NCI-H2171 treated with DMSO at 0.1 percent for 48 hours (cell line): ENCODE measurements at regions not wholly inside any gene's neighbourhood (a gene's known extent, or its start where the extent isn't known, plus 50 kb on each side); places are given as distances from the start of the nearest gene placed in this dataset.
"Not testable (repeated sequence)": the region's sequence is repeated elsewhere in the genome, so short reads cannot be mapped to it uniquely, and the experiment has no call there.

Experiments used
- DNase-seq: peaks from one replicate; lab custom pipeline; 2025; lab: John Stamatoyannopoulos, UW

DNA sequence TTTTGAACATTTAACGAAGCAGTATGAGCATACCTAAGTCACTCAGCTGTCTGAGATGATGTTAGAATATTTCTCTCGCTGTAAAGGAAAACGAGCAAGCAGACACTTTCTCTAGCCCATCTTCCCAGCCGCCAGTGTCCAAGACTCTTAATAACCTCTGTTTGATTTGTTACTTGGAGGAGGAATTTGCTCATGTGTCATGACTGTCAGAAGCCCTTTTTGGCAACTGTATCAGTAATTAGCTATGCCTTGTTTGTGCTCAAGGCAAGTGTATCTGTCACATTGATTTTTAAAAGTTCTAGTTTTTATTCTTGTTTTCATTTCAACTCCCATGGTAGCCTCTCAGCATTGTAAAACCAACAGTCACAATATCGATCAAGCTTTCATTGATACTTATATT is 828.4 kb upstream of the SLC10A2 start:
- no peak for DNase-seq

- no peak for DNase-seq
Observed at GRCh38 chr13:103884101-103884723, 818.0 kb upstream of the SLC10A2 start.

- DNase-seq: no peak
Observed at GRCh38 chr13:103883698-103884097, 817.5 kb upstream of the SLC10A2 start.

- DNase-seq: peak; percentile 91
Observed at GRCh38 chr13:103883164-103883563, 816.9 kb upstream of the SLC10A2 start.

DNA sequence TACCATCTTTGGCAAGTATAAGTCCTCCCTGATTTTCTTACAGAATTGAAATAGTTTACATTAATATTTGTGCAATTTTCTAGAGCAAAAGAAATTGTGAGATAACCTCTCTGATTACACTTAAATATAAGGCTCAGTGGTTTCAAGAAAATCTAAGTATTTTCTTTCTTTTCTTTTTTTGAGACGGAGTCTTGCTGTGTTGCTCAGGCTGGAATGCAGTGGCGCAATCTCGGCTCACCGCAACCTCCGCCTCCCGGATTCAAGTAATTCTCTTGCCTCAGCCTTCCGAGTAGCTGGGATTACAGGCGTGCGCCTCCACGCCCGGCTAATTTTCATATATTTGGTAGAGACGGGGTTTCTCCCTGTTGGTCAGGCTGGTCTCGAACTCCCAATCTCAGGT is 813.9 kb upstream of the SLC10A2 start:
- not testable (repeated sequence) for DNase-seq

DNA sequence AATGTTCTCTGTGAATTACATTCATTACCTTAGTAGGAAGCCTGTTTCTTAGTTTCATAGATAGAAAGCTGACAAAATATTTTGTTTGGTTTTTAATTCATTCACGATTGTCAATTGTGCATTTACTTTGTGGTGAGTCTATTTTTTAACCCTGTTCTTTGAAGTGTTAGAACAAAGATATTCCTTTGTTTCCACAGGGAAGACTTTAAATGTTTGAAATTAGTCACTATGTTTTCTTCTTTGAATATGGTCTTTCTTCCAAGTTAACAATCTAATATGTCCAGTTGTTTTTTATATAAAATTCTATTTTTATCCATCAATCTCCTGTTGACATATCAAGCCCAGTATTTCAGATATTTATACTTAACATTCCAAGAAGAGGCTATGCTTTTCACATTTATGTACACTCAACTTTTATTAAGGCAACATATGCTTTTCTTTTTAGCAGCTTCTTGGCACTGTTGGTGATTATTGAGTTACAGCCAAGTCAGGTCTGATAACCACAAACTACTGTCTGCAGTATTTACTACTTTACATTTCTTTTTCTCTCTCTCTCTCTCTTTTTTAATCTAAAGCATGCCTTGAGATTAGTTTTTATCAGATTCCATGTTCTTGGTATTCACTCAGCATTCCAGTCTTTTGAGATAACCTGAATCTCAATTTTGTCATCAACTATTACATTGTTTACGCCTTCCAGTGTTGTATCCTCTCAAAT is 812.8 kb upstream of the SLC10A2 start:
- peak; percentile 85 for DNase-seq

GRCh38 chr13:103876571-103876970 is 810.4 kb upstream of the SLC10A2 start:
- no peak for DNase-seq

GRCh38 chr13:103873725-103874124 is 807.5 kb upstream of the SLC10A2 start:
- DNase-seq: no peak

GRCh38 chr13:103866048-103866447 is 799.8 kb upstream of the SLC10A2 start:
- no peak for DNase-seq

DNA sequence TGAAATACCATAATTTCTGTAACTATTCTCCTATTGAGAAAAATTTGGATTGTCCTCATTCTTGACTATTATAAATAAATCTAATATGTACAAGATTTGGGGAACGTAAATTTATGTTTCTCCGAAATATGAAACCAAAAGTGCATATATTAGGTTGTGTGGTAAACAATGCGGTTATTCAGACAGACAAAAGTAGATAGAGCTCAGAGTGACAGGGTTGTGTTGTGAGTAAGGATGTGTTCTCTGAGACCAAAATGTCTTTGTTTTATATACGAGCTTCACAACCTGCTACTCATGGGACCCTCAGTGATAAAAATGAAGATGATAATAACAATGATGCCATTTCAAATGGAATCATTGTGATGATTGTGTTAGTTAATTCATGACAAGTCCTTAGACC is 796.3 kb upstream of the SLC10A2 start:
- DNase-seq: no peak

DNA sequence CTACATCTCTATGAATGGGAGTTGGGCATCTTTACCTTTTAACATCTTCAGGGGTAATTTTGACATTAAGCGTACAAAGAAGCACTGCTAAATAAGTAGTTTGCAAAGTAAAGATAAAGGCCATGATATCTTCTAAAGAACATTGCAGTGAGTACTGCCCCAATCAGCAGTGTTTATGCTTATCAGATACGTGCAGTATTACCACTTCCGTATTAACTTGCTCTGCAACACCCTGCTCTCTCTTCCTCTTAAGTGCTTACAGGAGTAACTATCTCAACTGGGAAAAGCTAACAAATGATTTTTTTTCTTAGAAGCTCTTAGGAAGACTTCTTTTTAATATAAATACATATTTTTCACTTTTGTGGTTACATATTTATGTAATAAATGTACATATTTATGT is 793.7 kb upstream of the SLC10A2 start:
- no peak for DNase-seq

GRCh38 chr13:103852036-103852435 is 785.8 kb upstream of the SLC10A2 start:
- peak; percentile 99 for DNase-seq

GRCh38 chr13:103844471-103844870 is 778.3 kb upstream of the SLC10A2 start:
- no peak for DNase-seq

DNA sequence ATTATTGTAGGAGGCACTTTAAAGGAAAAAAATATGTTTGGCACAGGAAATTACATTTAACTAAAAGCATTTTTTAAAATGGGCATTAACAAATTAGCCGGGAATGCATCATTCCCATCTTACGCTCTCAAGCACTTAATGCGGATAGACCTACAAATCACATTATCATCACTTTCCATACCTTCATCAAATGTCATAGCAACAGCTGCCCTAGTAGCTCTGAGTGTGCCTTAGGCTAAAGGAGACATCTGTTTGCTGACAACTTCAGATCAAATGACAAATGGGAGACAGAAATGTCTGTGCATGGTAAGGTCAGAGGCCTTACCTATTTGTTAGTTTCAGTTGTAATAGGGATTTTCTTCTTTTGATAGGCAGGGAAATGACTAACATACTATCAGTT is 773.2 kb upstream of the SLC10A2 start:
- peak; percentile 98 for DNase-seq

- DNase-seq: no peak
Observed at GRCh38 chr13:103835052-103835451, 768.8 kb upstream of the SLC10A2 start.

DNA sequence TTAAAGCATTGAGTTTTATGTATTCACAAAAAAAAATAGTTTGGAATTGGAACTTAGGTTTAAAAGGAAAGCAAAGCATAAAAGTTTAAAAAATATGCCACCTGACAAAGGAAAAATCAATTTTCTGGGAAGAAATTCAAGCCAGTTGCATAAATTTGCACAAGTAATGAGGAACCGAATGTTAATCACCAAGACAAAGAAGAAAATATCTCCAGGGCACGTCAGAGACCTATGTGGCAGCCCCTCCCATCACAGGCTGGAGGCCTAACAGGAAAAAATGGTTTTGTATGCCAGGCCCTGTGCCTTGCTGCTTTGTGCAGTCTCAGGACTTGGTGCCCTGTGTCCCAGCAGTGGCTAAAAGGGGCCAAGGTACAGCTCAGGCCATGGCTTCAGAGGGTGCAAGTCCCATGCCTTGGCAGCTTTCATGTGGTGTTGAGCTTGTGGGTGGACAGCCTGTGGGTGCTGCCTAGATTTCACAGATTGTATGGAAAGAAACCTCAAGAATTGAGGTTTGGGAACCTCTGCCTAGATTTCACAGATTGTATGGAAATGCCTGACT is 767.2 kb upstream of the SLC10A2 start:
- no peak for DNase-seq

DNA sequence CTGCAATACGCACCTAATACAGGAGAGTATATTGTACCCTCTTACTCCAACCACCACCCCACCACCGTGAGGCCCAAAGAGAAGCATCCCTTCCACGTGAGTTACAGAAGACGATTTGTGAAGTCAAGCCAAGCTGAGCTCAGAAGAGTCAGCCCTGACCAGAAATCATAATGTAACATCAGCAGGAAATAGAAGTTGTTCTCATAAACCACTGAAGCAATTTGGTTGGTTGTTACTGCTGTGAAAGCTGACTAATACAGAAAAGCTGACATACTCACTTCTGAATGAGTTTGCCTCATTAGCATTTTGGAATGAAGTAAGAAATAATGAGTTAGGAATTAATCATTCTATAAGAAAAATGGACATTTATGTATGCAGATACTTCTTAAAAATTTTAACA is 749.4 kb upstream of the SLC10A2 start:
- no peak for DNase-seq

DNA sequence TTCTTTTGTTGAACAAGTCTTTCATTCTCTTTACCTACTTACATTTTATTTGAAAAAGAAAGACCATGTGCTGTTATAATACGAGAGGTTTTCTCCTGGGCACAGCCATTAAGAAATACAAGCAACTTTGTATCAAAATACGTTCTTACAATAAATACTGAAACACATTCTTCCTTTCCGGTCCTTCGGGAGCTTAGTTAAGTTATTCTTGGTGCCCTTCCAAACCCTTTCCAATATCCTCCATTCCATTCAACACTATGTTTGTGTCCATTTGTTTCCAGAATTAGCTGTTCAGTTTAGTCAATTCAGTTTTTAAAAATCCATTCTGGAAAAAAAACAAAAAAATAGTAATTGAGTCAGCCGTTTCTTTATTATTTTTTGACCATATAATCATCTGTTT is 746.8 kb upstream of the SLC10A2 start:
- DNase-seq: no peak

- no peak for DNase-seq
Observed at GRCh38 chr13:103812558-103812957, 746.3 kb upstream of the SLC10A2 start.

DNA sequence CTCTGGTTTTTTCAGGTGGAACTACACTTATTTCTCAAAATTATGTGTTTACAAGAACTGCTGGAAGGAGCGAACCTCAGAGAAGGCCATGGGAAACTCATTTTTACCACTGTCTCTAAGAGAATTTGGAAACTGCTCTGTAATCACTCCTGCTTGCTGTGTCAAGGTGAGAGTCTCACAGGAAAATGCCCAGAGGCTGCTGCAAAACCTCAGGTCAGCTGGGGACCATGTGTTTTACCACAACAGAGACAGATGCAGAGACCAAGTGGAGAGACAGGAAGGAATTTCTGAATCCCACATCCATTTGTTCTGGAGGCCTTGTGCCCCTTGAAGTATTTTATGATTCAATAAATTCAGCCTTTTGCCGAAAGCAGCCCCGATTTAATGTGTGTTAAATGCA is 743.8 kb upstream of the SLC10A2 start:
- DNase-seq: no peak

GRCh38 chr13:103805771-103806170 is 739.6 kb upstream of the SLC10A2 start:
- DNase-seq: no peak

GRCh38 chr13:103803349-103803748 is 737.1 kb upstream of the SLC10A2 start:
- DNase-seq: no peak

GRCh38 chr13:103799028-103799427 is 732.8 kb upstream of the SLC10A2 start:
- DNase-seq: no peak
